GM12878 (cell line): ENCODE measurements at regions not wholly inside any gene's neighbourhood (a gene's known extent, or its start where the extent isn't known, plus 50 kb on each side); places are given as distances from the start of the nearest gene placed in this dataset.

Experiments used
- ATAC-seq: fragments of 200-7000 bp; cut with Tn5 transposase; 3 replicates; pipeline ENCODE4 v1.9.1; 2020; ENCODE audit warnings: mild to moderate bottlenecking, moderate library complexity
- BruUV-seq: library from RNA; stranded (reverse); fragments of 400-500 nt; replicated peaks from 2 replicates; lab custom pipeline; 2021; lab: Mats Ljungman, UMichigan
- CTCF ChIA-PET: fragments of 300-600 bp; sonication (Branson Sonifier 250); formaldehyde crosslinking; extraction: SDS; loops from one replicate; lab custom pipeline; 2021; ENCODE audit warnings: inconsistent platforms; lab: Yijun Ruan, JAX
- POLR2A ChIA-PET: fragments of 350-600 bp; formaldehyde crosslinking; extraction: SDS; loops from one replicate; lab custom pipeline; 2021; ENCODE audit warnings: inconsistent platforms; lab: Charles Lee
- RAD21 ChIA-PET: fragments of 300-600 bp; sonication (Branson Sonifier 250); formaldehyde crosslinking; loops from one replicate; lab custom pipeline; 2023; ENCODE audit warnings: antibody characterized with exemption; ENCODE audit not compliant: unreplicated experiment; lab: Charles Lee
- SMC1A ChIA-PET: fragments of 300-600 bp; sonication (Branson Sonifier 250); formaldehyde crosslinking; loops from one replicate; lab custom pipeline; 2023; ENCODE audit not compliant: unreplicated experiment, uncharacterized antibody; lab: Charles Lee
- DNase-seq: peaks from one replicate; pipeline ENCODE4 v3.0.0-alpha.2; 2011; ENCODE audit warnings: low read depth, low spot score
- FAIRE-seq: peaks from 3 replicates; lab custom pipeline; 2011; peaks lifted over from hg19 to GRCh38; lab: Jason Lieb, UNC
- H2AFZ ChIP-seq: 2 replicates; pipeline ENCODE4 v1.6.0; 2011; ENCODE audit warnings: low read depth, low read length, control low read depth; ENCODE audit not compliant: control insufficient read depth
- H3K27ac ChIP-seq: 2 replicates; pipeline ENCODE4 v1.5.1; 2011; ENCODE audit warnings: control low read depth; ENCODE audit not compliant: control insufficient read depth, insufficient read depth
- H3K27me3 ChIP-seq, 2 experiments: replicated peaks in 1 of 2; 2 replicates each; pipeline versions ENCODE4 v1.6.0 to v1.6.1; 2011; ENCODE audit warnings: low read length in 1 of 2; ENCODE audit not compliant: control insufficient read depth in 2 of 2, insufficient read depth in 2 of 2
- H3K36me3 ChIP-seq, 2 experiments: 2 replicates each; pipeline ENCODE4 v1.5.1; 2011; ENCODE audit warnings: low read length in 1 of 2; ENCODE audit not compliant: control insufficient read depth in 2 of 2, insufficient read depth in 2 of 2
- H3K4me1 ChIP-seq: 2 replicates; pipeline ENCODE4 v1.6.1; 2011; ENCODE audit warnings: mild to moderate bottlenecking, low read length, moderate library complexity, mixed read lengths; ENCODE audit not compliant: control insufficient read depth, insufficient read depth
- H3K4me2 ChIP-seq: 2 replicates; pipeline ENCODE4 v1.6.0; 2011; ENCODE audit warnings: control low read depth; ENCODE audit not compliant: control insufficient read depth, insufficient read depth
- H3K4me3 ChIP-seq: fragments of 200-600 bp; sonication (generic); 2 replicates; pipeline ENCODE4 v1.5.1; 2016
- H3K79me2 ChIP-seq: 2 replicates; pipeline ENCODE4 v1.6.0; 2011; ENCODE audit warnings: low read length; ENCODE audit not compliant: control insufficient read depth, insufficient read depth
- H3K9ac ChIP-seq: 2 replicates; pipeline ENCODE4 v1.8.0; 2011; ENCODE audit warnings: low read length, control low read depth, mixed read lengths; ENCODE audit not compliant: control insufficient read depth, insufficient read depth
- H3K9me3 ChIP-seq: replicated peaks from 3 replicates; pipeline ENCODE4 v1.5.1; 2011; ENCODE audit warnings: mild to moderate bottlenecking, low read length; ENCODE audit not compliant: control insufficient read depth, insufficient read depth
- H4K20me1 ChIP-seq: 2 replicates; pipeline ENCODE4 v1.6.0; 2011; ENCODE audit not compliant: control insufficient read depth, insufficient read depth
- CREB1 ChIP-seq: IDR thresholded peaks from 2 replicates; pipeline ENCODE4 v1.6.1; 2012; ENCODE audit warnings: low read depth, mild to moderate bottlenecking, inconsistent platforms
- IRF4 ChIP-seq: IDR thresholded peaks from 2 replicates; pipeline ENCODE4 v1.6.1; 2011; ENCODE audit warnings: low read depth, low read length
- MEF2A ChIP-seq: IDR thresholded peaks from 2 replicates; pipeline ENCODE4 v1.6.1; 2011; ENCODE audit warnings: low read depth, mild to moderate bottlenecking, low read length, moderate library complexity; ENCODE audit not compliant: insufficient read depth
- MTA2 ChIP-seq: fragments of 450-650 bp; IDR thresholded peaks from 2 replicates; pipeline ENCODE4 v1.6.1; 2016; ENCODE audit warnings: low read depth, mild to moderate bottlenecking, moderate library complexity
- MTA3 ChIP-seq: IDR thresholded peaks from 2 replicates; pipeline ENCODE4 v1.6.1; 2012; ENCODE audit warnings: low read length, inconsistent platforms, borderline replicate concordance
- NR2C2 ChIP-seq: IDR thresholded peaks from 2 replicates; pipeline ENCODE4 v1.6.1; 2011; ENCODE audit warnings: borderline replicate concordance, low read depth; ENCODE audit not compliant: control insufficient read depth, insufficient read length
- ZZZ3 ChIP-seq: IDR thresholded peaks from 2 replicates; pipeline ENCODE4 v1.6.1; 2011; ENCODE audit warnings: low read depth; ENCODE audit not compliant: control insufficient read depth, insufficient read length
- WGBS: methylation state at CpG from one replicate; pipeline ENCODE4 v1.1.6; 2016; ENCODE audit warnings: low lambda C conversion rate; ENCODE audit not compliant: insufficient replicate concordance, insufficient coverage; ENCODE audit errors: missing lambda C conversion rate; 5-methylcytosine and 5-hydroxymethylcytosine counted together
- in situ Hi-C: fragments of 300-500 bp; cut with MboI; formaldehyde crosslinking; loops from 9 replicates; pipeline ENCODE4 v1.14.3; 2018; ENCODE audit warnings: mixed read lengths
- intact Hi-C: fragments of 100-400 bp; cut with micrococcal nuclease; formaldehyde crosslinking; loops from one replicate; pipeline ENCODE4 v1.14.2; 2022; ENCODE audit not compliant: unreplicated experiment
- TF ChIP-seq, protein P1 (sequence below): fragments of 450-650 bp; formaldehyde crosslinking; IDR thresholded peaks from 2 replicates; pipeline ENCODE4 v1.4.0; 2020; ENCODE audit warnings: mild to moderate bottlenecking, moderate library complexity

DNA sequence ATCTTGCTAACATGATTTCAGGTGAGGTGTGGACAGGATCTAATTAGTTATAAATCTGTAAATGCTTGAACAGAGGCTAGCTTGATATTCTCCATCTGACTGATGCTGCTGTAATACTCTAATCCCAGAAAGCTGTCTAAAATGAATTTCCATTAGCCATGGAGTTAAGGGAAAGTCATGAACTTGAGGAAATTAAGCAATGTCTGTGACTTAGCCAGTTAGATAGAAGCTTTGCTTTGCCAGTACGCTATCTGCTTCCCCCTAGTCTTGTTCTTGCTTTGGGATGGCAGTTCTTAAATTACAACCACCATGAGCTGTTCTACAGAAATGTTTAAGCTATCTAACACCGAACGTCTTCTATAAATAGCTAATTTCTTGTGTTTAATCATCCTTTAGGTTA, 195.7 kb downstream of the PRL start:
- Histone ChIP-seq H2AFZ (no peak overlapping the region), H3K9me3 (peaks cover 7% of the 10 kb centered on the region), H3K4me3 (no peak overlapping the region), H3K27ac (no peak overlapping the region), H4K20me1 (no peaks in the 10 kb centered on the region), H3K79me2 (no peaks in the 10 kb centered on the region), H3K36me3 (no peaks in the 10 kb centered on the region), H3K27me3 (no peaks in the 10 kb centered on the region), H3K9ac (no peak overlapping the region), H3K4me2 (no peak overlapping the region), H3K4me1 (peaks cover 7% of the 10 kb centered on the region)
- no peak for TF ChIP-seq CREB1
- TF ChIP-seq MTA2 = no peak
- TF ChIP-seq NR2C2 = no peak
- no peak for TF ChIP-seq MTA3
- TF ChIP-seq, protein P1, sequence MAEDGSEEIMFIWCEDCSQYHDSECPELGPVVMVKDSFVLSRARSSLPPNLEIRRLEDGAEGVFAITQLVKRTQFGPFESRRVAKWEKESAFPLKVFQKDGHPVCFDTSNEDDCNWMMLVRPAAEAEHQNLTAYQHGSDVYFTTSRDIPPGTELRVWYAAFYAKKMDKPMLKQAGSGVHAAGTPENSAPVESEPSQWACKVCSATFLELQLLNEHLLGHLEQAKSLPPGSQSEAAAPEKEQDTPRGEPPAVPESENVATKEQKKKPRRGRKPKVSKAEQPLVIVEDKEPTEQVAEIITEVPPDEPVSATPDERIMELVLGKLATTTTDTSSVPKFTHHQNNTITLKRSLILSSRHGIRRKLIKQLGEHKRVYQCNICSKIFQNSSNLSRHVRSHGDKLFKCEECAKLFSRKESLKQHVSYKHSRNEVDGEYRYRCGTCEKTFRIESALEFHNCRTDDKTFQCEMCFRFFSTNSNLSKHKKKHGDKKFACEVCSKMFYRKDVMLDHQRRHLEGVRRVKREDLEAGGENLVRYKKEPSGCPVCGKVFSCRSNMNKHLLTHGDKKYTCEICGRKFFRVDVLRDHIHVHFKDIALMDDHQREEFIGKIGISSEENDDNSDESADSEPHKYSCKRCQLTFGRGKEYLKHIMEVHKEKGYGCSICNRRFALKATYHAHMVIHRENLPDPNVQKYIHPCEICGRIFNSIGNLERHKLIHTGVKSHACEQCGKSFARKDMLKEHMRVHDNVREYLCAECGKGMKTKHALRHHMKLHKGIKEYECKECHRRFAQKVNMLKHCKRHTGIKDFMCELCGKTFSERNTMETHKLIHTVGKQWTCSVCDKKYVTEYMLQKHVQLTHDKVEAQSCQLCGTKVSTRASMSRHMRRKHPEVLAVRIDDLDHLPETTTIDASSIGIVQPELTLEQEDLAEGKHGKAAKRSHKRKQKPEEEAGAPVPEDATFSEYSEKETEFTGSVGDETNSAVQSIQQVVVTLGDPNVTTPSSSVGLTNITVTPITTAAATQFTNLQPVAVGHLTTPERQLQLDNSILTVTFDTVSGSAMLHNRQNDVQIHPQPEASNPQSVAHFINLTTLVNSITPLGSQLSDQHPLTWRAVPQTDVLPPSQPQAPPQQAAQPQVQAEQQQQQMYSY (CRISPR knock-in tag) = no peak
- TF ChIP-seq MEF2A = no peak
- TF ChIP-seq ZZZ3 = no peak
- no peak for TF ChIP-seq IRF4
- in situ Hi-C loops = no loop called here
- ATAC-seq (no peak), FAIRE-seq (no peak), DNase-seq (no peak)
- WGBS = 33% methylated on average over 3 of the region's 3 CpGs
- no TSS peak for BruUV-seq
- CTCF ChIA-PET = interaction anchor here (0.8 to 0.9 kb wide), 2 partner anchors 75 to 1536 kb away, joined by 3 read pairs; no protein-coding TSS in a partner anchor
- RAD21 ChIA-PET = interaction anchor here (0.9 kb wide), 1 partner anchor 37 kb away, joined by 3 read pairs; no protein-coding TSS in a partner anchor
- SMC1A ChIA-PET = interaction anchor here (0.7 to 1.8 kb wide), 10 partner anchors 9 to 253 kb away, joined by 3 to 6 read pairs (median 4); no protein-coding TSS in a partner anchor
- POLR2A ChIA-PET = no interaction called here
- intact Hi-C loops = no loop called here
